ENCODE measurements at regions not wholly inside any gene's neighbourhood (a gene's known extent, or its start where the extent isn't known, plus 50 kb on each side); places are given as distances from the start of the nearest gene placed in this dataset.

DNA sequence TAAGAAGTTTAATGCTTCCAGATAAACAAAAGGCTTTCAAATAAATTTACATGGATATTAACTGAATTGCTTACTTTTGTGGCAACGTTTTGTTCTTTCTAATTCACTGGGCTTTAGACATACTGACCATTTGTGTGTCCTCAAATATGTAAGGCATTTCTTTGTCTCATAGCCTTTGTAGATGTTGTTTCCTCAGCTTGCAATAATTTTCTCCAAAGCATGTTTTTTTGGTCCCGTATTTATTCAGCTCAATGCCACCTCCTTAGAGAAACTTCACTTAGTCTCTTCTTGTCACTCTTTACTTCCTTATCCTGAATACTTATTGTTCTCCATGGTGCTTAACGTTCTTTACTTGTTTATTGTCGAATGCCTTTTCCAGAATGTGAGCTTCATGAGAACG, 98.5 kb downstream of the NUP35 start:
- TF ChIP-seq, protein P1, sequence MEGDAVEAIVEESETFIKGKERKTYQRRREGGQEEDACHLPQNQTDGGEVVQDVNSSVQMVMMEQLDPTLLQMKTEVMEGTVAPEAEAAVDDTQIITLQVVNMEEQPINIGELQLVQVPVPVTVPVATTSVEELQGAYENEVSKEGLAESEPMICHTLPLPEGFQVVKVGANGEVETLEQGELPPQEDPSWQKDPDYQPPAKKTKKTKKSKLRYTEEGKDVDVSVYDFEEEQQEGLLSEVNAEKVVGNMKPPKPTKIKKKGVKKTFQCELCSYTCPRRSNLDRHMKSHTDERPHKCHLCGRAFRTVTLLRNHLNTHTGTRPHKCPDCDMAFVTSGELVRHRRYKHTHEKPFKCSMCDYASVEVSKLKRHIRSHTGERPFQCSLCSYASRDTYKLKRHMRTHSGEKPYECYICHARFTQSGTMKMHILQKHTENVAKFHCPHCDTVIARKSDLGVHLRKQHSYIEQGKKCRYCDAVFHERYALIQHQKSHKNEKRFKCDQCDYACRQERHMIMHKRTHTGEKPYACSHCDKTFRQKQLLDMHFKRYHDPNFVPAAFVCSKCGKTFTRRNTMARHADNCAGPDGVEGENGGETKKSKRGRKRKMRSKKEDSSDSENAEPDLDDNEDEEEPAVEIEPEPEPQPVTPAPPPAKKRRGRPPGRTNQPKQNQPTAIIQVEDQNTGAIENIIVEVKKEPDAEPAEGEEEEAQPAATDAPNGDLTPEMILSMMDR (conservative IDR thresholded peaks at IDR 0.05 in 1 of 2, IDR thresholded peaks at IDR 0.05 in 1 of 2; ENCODE audit: extremely low read depth in 1 of 2, insufficient read depth in 1 of 2, low read depth in 1 of 2, low read length in 2 of 2) = no peak
- TF ChIP-seq EZH2 (IDR thresholded peaks at IDR 0.05; ENCODE audit: borderline replicate concordance, low read length) = no peak

All from mammary epithelial cell (primary cell).